Hepatocyte (in vitro differentiated cells): ENCODE measurements at regions not wholly inside any gene's neighbourhood (a gene's known extent, or its start where the extent isn't known, plus 50 kb on each side); places are given as distances from the start of the nearest gene placed in this dataset.

Source experiments
- DNase-seq: peaks from one replicate; pipeline ENCODE4 v3.0.0-alpha.2; 2016; ENCODE audit warnings: low spot score
- H2AFZ ChIP-seq: fragments of 200-600 bp; sonication (generic); 2 replicates; pipeline ENCODE4 v1.6.0; 2016; ENCODE audit warnings: antibody characterized with exemption, mild to moderate bottlenecking
- H3K27ac ChIP-seq: fragments of 200-600 bp; sonication (generic); 2 replicates; pipeline ENCODE4 v1.5.1; 2016; ENCODE audit warnings: mild to moderate bottlenecking
- H3K27me3 ChIP-seq: fragments of 200-600 bp; sonication (generic); 2 replicates; pipeline ENCODE4 v1.6.1; 2016
- H3K36me3 ChIP-seq: fragments of 200-600 bp; sonication (generic); replicated peaks from 2 replicates; pipeline ENCODE4 v1.5.1; 2016; ENCODE audit warnings: low read depth; ENCODE audit not compliant: insufficient read depth
- H3K4me1 ChIP-seq: fragments of 200-600 bp; sonication (generic); 2 replicates; pipeline ENCODE4 v1.5.1; 2016; ENCODE audit warnings: mild to moderate bottlenecking, moderate library complexity; ENCODE audit not compliant: insufficient read depth
- H3K4me2 ChIP-seq: fragments of 200-600 bp; sonication (generic); 2 replicates; pipeline ENCODE4 v1.6.0; 2016
- H3K4me3 ChIP-seq: fragments of 200-600 bp; sonication (generic); 2 replicates; pipeline ENCODE4 v1.5.1; 2016; ENCODE audit warnings: mild to moderate bottlenecking
- H3K79me2 ChIP-seq: fragments of 200-600 bp; sonication (generic); 2 replicates; pipeline ENCODE4 v1.6.0; 2017; ENCODE audit warnings: mild to moderate bottlenecking
- H3K9me2 ChIP-seq: fragments of 200-600 bp; sonication (generic); replicated peaks from 2 replicates; pipeline ENCODE4 v1.6.0; 2017; ENCODE audit warnings: mild to moderate bottlenecking; ENCODE audit not compliant: insufficient read depth
- H3K9me3 ChIP-seq: fragments of 200-600 bp; sonication (generic); 2 replicates; pipeline ENCODE4 v1.5.1; 2016; ENCODE audit warnings: low read depth, mild to moderate bottlenecking
- H4K20me1 ChIP-seq: fragments of 200-600 bp; sonication (generic); 2 replicates; pipeline ENCODE4 v1.6.0; 2016; ENCODE audit warnings: mild to moderate bottlenecking; ENCODE audit not compliant: insufficient read depth, poor library complexity, severe bottlenecking
- EZH2 ChIP-seq: fragments of 200-600 bp; sonication (generic); IDR thresholded peaks from 2 replicates; pipeline ENCODE4 v1.6.1; 2016; ENCODE audit warnings: antibody characterized with exemption, mild to moderate bottlenecking, borderline replicate concordance
- EZH2phosphoT487 ChIP-seq: fragments of 200-600 bp; sonication (generic); IDR thresholded peaks from one replicate; pipeline ENCODE4 v1.6.1; 2018; ENCODE audit warnings: antibody characterized with exemption, mild to moderate bottlenecking, low read depth, moderate library complexity; ENCODE audit not compliant: unreplicated experiment, severe bottlenecking
- WGBS: methylation state at CpG from one replicate; pipeline ENCODE4 v1.1.6; 2016; ENCODE audit warnings: low lambda C conversion rate; ENCODE audit errors: missing lambda C conversion rate; 5-methylcytosine and 5-hydroxymethylcytosine counted together
- TF ChIP-seq, protein P1 (sequence below): fragments of 200-600 bp; sonication (generic); IDR thresholded peaks from 2 replicates; pipeline ENCODE4 v1.5.1; 2016; ENCODE audit warnings: antibody characterized with exemption, mild to moderate bottlenecking; ENCODE audit not compliant: poor library complexity

DNA sequence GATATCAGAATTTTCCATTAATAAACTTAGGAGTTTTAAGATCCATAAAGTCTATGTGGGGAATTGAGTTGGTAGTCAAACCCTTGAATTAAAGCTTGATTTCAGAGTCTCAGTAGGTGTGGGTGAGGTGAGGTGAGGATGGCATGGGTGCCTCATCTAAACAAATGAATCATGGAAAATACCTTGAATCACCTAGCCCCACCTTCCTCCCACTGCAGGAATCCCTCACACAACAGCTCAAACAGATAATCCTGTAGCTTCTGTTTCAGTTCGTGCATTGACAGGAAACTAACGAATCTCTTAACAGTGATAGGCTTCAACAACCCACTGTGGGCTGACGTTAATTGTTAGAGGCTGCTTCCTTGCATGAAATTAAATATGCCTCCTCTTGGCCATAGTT, 185.0 kb downstream of the SREK1 start:
- no peak overlapping the region for H3K4me3 ChIP-seq
- WGBS = 71% methylated on average over 3 of the region's 3 CpGs
- no peak overlapping the region for H2AFZ ChIP-seq
- no peak overlapping the region for H3K27ac ChIP-seq
- no peaks in the 10 kb centered on the region for H3K4me1 ChIP-seq
- DNase-seq = no peak
- H3K36me3 ChIP-seq = no peaks in the 10 kb centered on the region
- H4K20me1 ChIP-seq = no peaks in the 10 kb centered on the region
- H3K9me2 ChIP-seq = no peaks in the 10 kb centered on the region
- H3K79me2 ChIP-seq = no peaks in the 10 kb centered on the region
- H3K9me3 ChIP-seq = no peaks in the 10 kb centered on the region
- no peak overlapping the region for H3K4me2 ChIP-seq
- no peaks in the 10 kb centered on the region for H3K27me3 ChIP-seq
- TF ChIP-seq EZH2 = no peak

GRCh38 chr5:66333192-66333591, 189.1 kb downstream of the SREK1 start:
- H3K4me3 ChIP-seq = no peak overlapping the region
- H2AFZ ChIP-seq = no peak overlapping the region
- peaks cover 2% of the 10 kb centered on the region for H3K27me3 ChIP-seq
- H3K9me2 ChIP-seq = no peaks in the 10 kb centered on the region
- no peak overlapping the region for H3K4me2 ChIP-seq
- H3K79me2 ChIP-seq = no peaks in the 10 kb centered on the region
- H3K36me3 ChIP-seq = no peaks in the 10 kb centered on the region
- TF ChIP-seq EZH2phosphoT487 = no peak
- no peak overlapping the region for H3K27ac ChIP-seq
- WGBS = 81% methylated on average over 3 of the region's 3 CpGs
- H3K4me1 ChIP-seq = peaks cover 3% of the 10 kb centered on the region
- no peaks in the 10 kb centered on the region for H4K20me1 ChIP-seq
- no peak for DNase-seq
- H3K9me3 ChIP-seq = no peaks in the 10 kb centered on the region

DNA sequence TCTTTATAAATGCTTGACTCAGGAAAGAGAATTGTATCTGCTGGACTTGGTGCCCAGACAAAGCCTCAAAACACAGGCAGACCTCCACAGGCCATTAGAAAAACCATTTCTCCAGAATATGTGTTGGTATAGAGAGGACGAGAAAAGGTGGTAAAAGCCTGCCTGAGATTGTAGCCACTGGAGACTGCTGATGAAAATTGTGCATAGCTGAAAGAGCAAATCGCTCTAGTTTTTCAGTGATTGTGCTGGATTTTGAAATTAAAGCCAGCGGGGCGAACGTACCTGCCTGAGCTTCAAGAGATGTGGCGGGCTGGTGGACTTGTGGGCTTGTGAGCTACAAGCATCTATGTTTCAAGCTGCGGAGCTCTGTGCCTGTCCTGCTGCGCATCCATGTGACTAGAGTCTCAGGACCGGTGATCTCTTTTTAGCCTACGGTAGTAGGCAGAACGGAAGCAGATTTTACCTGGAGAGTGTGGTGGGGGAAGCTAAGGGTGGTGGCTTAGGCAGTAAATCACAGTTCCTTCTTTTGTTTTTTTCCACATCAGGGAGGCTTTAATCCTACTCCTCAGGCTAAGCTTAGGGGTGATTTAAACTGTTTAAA, 193.6 kb downstream of the SREK1 start:
- Histone ChIP-seq H3K4me2 (no peak overlapping the region), H4K20me1 (no peaks in the 10 kb centered on the region), H3K79me2 (no peaks in the 10 kb centered on the region), H3K4me1 (peaks cover 3% of the 10 kb centered on the region), H3K27ac (no peak overlapping the region), H3K9me3 (no peaks in the 10 kb centered on the region), H3K27me3 (peaks cover 2% of the 10 kb centered on the region), H2AFZ (no peak overlapping the region), H3K36me3 (no peaks in the 10 kb centered on the region), H3K4me3 (no peak overlapping the region), H3K9me2 (no peaks in the 10 kb centered on the region)
- DNase-seq = no peak
- TF ChIP-seq EZH2phosphoT487 = no peak
- no peak for TF ChIP-seq EZH2
- WGBS = 78% methylated on average over 11 of the region's 11 CpGs

DNA sequence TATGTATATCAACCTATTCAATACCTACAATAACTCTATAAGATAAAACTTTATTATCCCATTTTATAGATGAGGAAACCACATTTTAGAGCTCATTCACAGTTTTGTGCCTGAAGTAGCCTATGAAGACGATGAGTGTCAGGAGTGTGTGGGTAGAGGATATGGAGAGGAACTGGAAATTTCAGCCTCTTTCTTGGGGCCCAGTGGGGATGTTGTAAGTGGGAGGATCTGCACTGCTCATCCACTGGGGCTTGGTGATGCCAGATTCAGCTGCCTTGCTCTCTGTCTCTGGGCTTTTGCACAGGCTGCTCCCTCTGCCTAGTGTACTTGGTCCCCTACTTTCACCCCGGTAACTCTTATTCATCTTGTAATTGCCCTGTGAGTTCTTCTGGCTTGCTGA, 194.7 kb downstream of the SREK1 start:
- Histone ChIP-seq H3K4me1 (peaks cover 7% of the 10 kb centered on the region), H3K79me2 (no peaks in the 10 kb centered on the region), H3K4me2 (no peak overlapping the region), H3K27me3 (peaks cover 2% of the 10 kb centered on the region), H4K20me1 (no peaks in the 10 kb centered on the region), H3K9me3 (no peaks in the 10 kb centered on the region), H3K36me3 (no peaks in the 10 kb centered on the region), H2AFZ (no peak overlapping the region), H3K27ac (no peak overlapping the region), H3K4me3 (no peak overlapping the region), H3K9me2 (no peaks in the 10 kb centered on the region)
- TF ChIP-seq EZH2 = no peak
- TF ChIP-seq EZH2phosphoT487 = no peak
- WGBS = 93% methylated on average over 2 of the region's 2 CpGs
- DNase-seq = no peak

- WGBS = 74% methylated on average over 1 of the region's 1 CpG
- Histone ChIP-seq H2AFZ (no peak overlapping the region), H3K27me3 (peaks cover 2% of the 10 kb centered on the region), H3K4me3 (no peak overlapping the region), H3K79me2 (no peaks in the 10 kb centered on the region), H3K27ac (no peak overlapping the region), H3K9me2 (no peaks in the 10 kb centered on the region), H3K36me3 (no peaks in the 10 kb centered on the region), H4K20me1 (no peaks in the 10 kb centered on the region), H3K4me2 (no peak overlapping the region), H3K9me3 (no peaks in the 10 kb centered on the region), H3K4me1 (peaks cover 7% of the 10 kb centered on the region)
- DNase-seq = no peak
- TF ChIP-seq EZH2phosphoT487 (no peak), EZH2 (no peak)
- TF ChIP-seq, protein P1, sequence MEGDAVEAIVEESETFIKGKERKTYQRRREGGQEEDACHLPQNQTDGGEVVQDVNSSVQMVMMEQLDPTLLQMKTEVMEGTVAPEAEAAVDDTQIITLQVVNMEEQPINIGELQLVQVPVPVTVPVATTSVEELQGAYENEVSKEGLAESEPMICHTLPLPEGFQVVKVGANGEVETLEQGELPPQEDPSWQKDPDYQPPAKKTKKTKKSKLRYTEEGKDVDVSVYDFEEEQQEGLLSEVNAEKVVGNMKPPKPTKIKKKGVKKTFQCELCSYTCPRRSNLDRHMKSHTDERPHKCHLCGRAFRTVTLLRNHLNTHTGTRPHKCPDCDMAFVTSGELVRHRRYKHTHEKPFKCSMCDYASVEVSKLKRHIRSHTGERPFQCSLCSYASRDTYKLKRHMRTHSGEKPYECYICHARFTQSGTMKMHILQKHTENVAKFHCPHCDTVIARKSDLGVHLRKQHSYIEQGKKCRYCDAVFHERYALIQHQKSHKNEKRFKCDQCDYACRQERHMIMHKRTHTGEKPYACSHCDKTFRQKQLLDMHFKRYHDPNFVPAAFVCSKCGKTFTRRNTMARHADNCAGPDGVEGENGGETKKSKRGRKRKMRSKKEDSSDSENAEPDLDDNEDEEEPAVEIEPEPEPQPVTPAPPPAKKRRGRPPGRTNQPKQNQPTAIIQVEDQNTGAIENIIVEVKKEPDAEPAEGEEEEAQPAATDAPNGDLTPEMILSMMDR = no peak
Measured at GRCh38 chr5:66339896-66340295, 195.8 kb downstream of the SREK1 start.
